Retinal pigment epithelial cell (primary cell): ENCODE measurements at regions not wholly inside any gene's neighbourhood (a gene's known extent, or its start where the extent isn't known, plus 50 kb on each side); places are given as distances from the start of the nearest gene placed in this dataset.
"Not testable (repeated sequence)": the region's sequence is repeated elsewhere in the genome, so short reads cannot be mapped to it uniquely, and the experiment has no call there.

Experiments
- DNase-seq: peaks from one replicate; pipeline ENCODE4 v3.0.0-alpha.2; 2010; ENCODE audit warnings: low read depth
- H3K4me3 ChIP-seq: 2 replicates; pipeline ENCODE4 v1.5.1; 2011; ENCODE audit warnings: mild to moderate bottlenecking, low read length, control low read depth, moderate library complexity
- CTCF ChIP-seq: conservative IDR thresholded peaks from 2 replicates; pipeline ENCODE4 v1.5.1; 2011; ENCODE audit warnings: low read depth, low read length, control low read depth, inconsistent platforms

DNA sequence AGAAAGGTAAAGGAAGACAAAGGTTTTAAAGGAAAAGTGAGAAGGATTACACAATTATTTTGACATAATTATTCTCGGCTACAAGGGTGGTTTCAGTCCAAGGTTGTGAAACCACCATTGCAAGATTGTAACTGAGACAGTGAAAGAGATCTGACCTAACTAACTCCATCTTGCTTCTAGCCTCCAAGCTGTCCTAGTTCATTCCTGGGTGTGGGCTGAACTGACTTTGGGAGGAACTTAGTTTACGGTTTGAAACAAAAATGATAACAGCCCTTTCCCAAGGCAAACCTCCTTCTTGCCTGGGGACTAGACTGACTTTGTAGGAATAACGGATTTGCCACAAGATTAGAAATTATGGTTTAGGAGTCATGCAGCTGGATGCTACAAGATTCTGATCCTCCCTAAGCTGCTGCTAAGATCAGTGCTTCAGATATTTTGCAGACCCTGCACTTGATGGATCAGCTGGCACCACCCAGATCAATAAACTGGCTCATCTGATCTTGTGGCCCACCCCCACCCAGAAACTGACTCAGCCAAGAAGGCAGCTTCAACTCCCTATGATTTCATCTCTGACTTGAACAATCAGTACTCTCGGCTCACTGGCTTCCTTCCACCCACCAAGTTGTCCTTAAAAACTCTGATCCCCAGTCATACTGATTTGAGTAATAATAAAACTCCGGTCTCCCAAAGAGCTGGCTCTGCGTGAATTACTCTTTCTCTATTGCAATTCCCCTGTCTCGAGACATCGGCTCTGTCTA lies 57.7 kb upstream of the AADACL2 start:
- no peak for TF ChIP-seq CTCF
- no peak overlapping the region for H3K4me3 ChIP-seq
- no peak for DNase-seq

DNA sequence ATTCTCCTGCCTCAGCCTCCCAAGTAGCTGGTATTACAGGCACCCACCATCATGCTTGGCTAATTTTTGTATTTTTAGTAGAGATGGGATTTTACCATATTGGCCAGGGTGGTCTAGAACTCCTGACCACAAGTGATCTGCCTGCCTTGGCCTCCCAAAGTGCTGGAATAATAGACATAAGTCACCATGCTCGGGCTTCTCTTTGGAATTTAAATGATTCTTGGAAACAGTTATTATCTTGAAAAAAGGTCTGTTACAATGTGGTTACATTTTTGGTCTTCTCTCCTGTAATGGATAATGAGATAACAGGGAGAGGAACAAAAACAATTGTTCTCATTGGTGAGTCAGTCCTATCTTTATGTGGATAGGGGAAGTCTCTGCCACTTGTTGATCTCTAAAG lies 59.8 kb upstream of the AADACL2 start:
- DNase-seq = no peak
- no peak overlapping the region for H3K4me3 ChIP-seq
- TF ChIP-seq CTCF = no peak

- not testable (repeated sequence) for H3K4me3 ChIP-seq, DNase-seq
Observed at GRCh38 chr3:151667762-151668161, 66.0 kb upstream of the AADACL2 start.

GRCh38 chr3:151660885-151661284 lies 72.8 kb upstream of the AADACL2 start:
- H3K4me3 ChIP-seq = no peak overlapping the region
- TF ChIP-seq CTCF = no peak
- no peak for DNase-seq

DNA sequence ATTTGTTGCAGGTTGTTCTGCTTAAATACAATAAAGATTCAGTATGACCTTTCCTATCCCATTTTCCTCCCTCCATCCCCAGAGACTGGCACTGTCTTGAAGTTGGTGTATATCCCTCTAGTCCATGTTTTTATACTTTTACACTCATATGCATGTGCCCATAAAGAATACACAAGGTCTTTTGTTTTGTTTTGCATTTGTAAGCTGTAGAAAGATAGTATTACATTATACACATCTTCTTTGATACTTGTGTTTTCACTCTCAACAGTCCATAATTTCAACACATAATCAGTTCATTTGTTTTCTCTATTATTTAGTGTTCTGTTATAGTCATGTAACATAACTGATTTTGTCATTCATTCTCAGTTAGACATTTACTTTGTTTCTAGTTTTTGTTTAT lies 88.7 kb upstream of the AADACL2 start:
- DNase-seq = no peak
- TF ChIP-seq CTCF = no peak
- H3K4me3 ChIP-seq = no peak overlapping the region

GRCh38 chr3:151644020-151644620 lies 89.6 kb upstream of the AADACL2 start:
- no peak for TF ChIP-seq CTCF
- DNase-seq = no peak
- H3K4me3 ChIP-seq = no peak overlapping the region

DNA sequence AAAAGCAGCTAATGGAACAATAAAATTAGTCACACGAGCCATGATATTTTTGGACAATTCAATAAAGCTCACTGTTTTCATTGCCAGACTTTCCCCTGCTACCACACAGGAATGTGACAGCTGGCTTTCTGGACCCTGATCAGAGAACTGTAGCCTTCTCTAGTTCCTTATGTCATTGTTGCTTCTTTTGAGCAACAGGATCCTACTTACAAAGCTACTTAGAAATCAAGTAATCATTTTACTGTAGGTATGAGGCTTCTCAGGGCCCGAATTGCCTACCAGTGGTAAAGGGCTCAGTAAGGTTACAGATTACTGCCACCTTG lies 94.3 kb upstream of the AADACL2 start:
- DNase-seq = no peak
- no peak for TF ChIP-seq CTCF
- no peak overlapping the region for H3K4me3 ChIP-seq
